Gastroesophageal sphincter (tissue), 3 donors: ENCODE measurements at regions not wholly inside any gene's neighbourhood (a gene's known extent, or its start where the extent isn't known, plus 50 kb on each side); places are given as distances from the start of the nearest gene placed in this dataset.

Experiments used
- CTCF ChIP-seq, 4 experiments: fragments of 200-600 bp in 2 of 4; fragments of 450-650 bp in 2 of 4; sonication (generic) in 1 of 4; IDR thresholded peaks; one replicate each; pipeline ENCODE4 v1.5.1; 2017 to 2019; ENCODE audit warnings: antibody characterized with exemption in 4 of 4, mild to moderate bottlenecking in 2 of 4, moderate library complexity in 2 of 4
- EP300 ChIP-seq: sonication (generic); formaldehyde crosslinking; IDR thresholded peaks from one replicate; pipeline ENCODE4 v1.6.1; 2017; ENCODE audit warnings: antibody characterized with exemption, mild to moderate bottlenecking
- POLR2A ChIP-seq, 2 donors: fragments of 450-650 bp; IDR thresholded peaks; one replicate each; pipeline ENCODE4 v1.6.1; 2017; ENCODE audit warnings: antibody characterized with exemption in 2 of 2, mild to moderate bottlenecking in 2 of 2, moderate library complexity in 1 of 2
- POLR2AphosphoS5 ChIP-seq: sonication (generic); formaldehyde crosslinking; IDR thresholded peaks from one replicate; pipeline ENCODE4 v1.6.1; 2017; ENCODE audit warnings: antibody characterized with exemption

GRCh38 chr11:110896358-110896757, 184.1 kb upstream of the ARHGAP20 start:
- TF ChIP-seq CTCF (IDR thresholded peaks at IDR 0.05) (no peak), POLR2AphosphoS5 (no peak), POLR2A (IDR thresholded peaks at IDR 0.05) (no peak), EP300 (no peak)
